ENCODE measurements at regions not wholly inside any gene's neighbourhood (a gene's known extent, or its start where the extent isn't known, plus 50 kb on each side); places are given as distances from the start of the nearest gene placed in this dataset.

DNA sequence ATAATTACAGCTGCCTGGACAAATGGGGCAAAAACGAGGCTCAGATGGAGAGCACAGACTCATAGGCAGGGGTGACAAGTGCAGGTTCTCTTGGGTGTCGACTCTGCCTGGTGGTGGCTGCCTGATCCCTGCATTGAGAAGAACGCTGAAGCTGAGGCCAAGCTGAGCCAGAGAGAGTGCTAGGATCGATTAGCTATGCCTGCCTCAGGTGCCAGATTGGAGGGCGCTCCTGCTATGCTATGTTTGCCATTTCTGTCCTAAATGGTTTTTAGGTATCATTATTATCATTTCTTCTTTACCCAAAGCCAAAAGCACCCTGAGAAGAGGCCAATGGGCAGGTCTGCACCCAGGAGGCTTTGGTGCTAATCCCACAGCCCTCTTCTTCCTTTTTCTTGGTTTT is 53.9 kb upstream of the SLC6A11 start:
- ChIA-PET POLR2A (no interaction called here), CTCF (ENCODE audit: low intra/inter-chr PET ratio, low total read pairs) (no interaction called here)
- no peak overlapping the region for H3K27ac ChIP-seq (ENCODE audit: extremely low read length, insufficient read depth, low read length)
- FAIRE-seq: no peak
- no peaks in the 10 kb centered on the region for H3K79me2 ChIP-seq (ENCODE audit: insufficient read depth, low read length)
- H4K20me1 ChIP-seq (ENCODE audit: insufficient read depth, low read length): 0 out of 2 replicates have a peak, but pooled peaks cover 3% of the 10 kb centered on the region
- H2AFZ ChIP-seq (ENCODE audit: low read length): no peak overlapping the region
- H3K9ac ChIP-seq (ENCODE audit: insufficient read depth, low read depth, low read length): no peak overlapping the region
- 0 out of 3 replicates have a peak, but pooled peaks have one; percentile 15 for ATAC-seq
- no peak for DNase-seq (ENCODE audit: low spot score)
- no peaks in the 10 kb centered on the region for H3K36me3 ChIP-seq (replicated peaks in 1 of 2; ENCODE audit: control insufficient read depth in 1 of 2, insufficient read depth in 2 of 2, low read length in 2 of 2)
- H3K9me3 ChIP-seq (ENCODE audit: low read length): no peaks in the 10 kb centered on the region
- peaks cover 0 to 21% of the 10 kb centered on the region in 2 experiments; a peak in 2 of 5 replicates for H3K27me3 ChIP-seq (ENCODE audit: control insufficient read depth in 1 of 2, insufficient read depth in 2 of 2, low read length in 2 of 2)
- no TSS peak for BruUV-seq (replicated peaks)
- no peak overlapping the region for H3K4me3 ChIP-seq (replicated peaks in 1 of 3; ENCODE audit: insufficient read depth in 1 of 3, low read depth in 2 of 3, low read length in 3 of 3)
- no peak overlapping the region for H3K4me2 ChIP-seq (ENCODE audit: low read depth, low read length)
- in situ Hi-C loops (cut with HindIII; ENCODE audit: extremely low pct_ligation_motif_present, low pct_unique_long_range_greater_than_20kb) (no loop called here), intact Hi-C loops (cut with micrococcal nuclease; ENCODE audit: unreplicated experiment) (no loop called here)
- 3% methylated on average over 5 of the region's 5 CpGs for WGBS (ENCODE audit: low lambda C conversion rate)
- peaks cover 23% of the 10 kb centered on the region; the same call in 1 of the 2 replicates for H3K4me1 ChIP-seq (ENCODE audit: insufficient read depth, low read length)
- peak; percentile 37; the same call in 1 of the 2 replicates for TF ChIP-seq SRF (IDR thresholded peaks at IDR 0.05; ENCODE audit: low read depth, low read length)
- TF ChIP-seq ZMYM3 (CRISPR knock-in tag; IDR thresholded peaks at IDR 0.05): no peak
- TF ChIP-seq, protein P1, sequence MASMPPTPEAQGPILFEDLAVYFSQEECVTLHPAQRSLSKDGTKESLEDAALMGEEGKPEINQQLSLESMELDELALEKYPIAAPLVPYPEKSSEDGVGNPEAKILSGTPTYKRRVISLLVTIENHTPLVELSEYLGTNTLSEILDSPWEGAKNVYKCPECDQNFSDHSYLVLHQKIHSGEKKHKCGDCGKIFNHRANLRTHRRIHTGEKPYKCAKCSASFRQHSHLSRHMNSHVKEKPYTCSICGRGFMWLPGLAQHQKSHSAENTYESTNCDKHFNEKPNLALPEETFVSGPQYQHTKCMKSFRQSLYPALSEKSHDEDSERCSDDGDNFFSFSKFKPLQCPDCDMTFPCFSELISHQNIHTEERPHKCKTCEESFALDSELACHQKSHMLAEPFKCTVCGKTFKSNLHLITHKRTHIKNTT (CRISPR knock-in tag; IDR thresholded peaks at IDR 0.05): no peak

DNA sequence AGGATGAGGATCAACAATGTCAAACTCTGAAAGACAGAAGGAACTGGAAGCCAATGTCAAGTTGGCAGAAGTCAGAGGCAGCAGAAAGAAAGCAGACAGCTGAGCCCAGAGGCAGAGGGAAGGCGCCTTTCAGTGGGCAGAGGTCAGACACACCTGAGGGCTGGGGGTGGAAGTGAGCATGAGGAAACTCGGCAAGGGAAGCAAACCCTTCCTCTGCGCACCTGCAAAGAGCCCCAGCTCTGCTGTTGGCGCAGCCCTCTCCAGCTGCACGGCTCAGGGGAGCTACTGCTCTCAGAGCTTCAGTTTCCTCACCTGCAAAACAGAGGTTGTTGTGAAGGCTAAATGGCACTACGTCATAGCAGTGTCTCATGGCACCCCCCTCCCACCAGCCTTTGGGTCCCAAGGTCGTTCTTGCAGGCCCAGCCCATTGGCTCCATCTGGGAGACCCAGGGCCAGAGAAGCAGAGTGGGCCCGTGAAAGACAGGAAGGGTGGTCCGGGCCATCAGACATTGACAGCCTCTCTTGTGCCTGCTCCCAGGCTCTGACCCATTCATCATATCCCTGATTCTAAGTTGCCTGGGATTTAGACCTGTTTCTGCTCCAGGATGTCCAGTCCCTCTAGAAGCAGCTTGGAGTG is 53.3 kb upstream of the SLC6A11 start:
- H3K9ac ChIP-seq (ENCODE audit: insufficient read depth, low read depth, low read length): no peak overlapping the region
- H3K9me3 ChIP-seq (ENCODE audit: low read length): no peaks in the 10 kb centered on the region
- H3K4me3 ChIP-seq (replicated peaks in 1 of 3; ENCODE audit: insufficient read depth in 1 of 3, low read depth in 2 of 3, low read length in 3 of 3): no peak overlapping the region
- ATAC-seq (no peak), FAIRE-seq (no peak), DNase-seq (ENCODE audit: low spot score) (no peak)
- no peaks in the 10 kb centered on the region for H3K79me2 ChIP-seq (ENCODE audit: insufficient read depth, low read length)
- no peaks in the 10 kb centered on the region for H3K36me3 ChIP-seq (replicated peaks in 1 of 2; ENCODE audit: control insufficient read depth in 1 of 2, insufficient read depth in 2 of 2, low read length in 2 of 2)
- no peak overlapping the region for H3K4me2 ChIP-seq (ENCODE audit: low read depth, low read length)
- POLR2A ChIA-PET: no interaction called here
- in situ Hi-C loops (cut with HindIII; ENCODE audit: extremely low pct_ligation_motif_present, low pct_unique_long_range_greater_than_20kb): no loop called here
- CTCF ChIA-PET (ENCODE audit: low intra/inter-chr PET ratio, low total read pairs): no interaction called here
- BruUV-seq (replicated peaks): no TSS peak
- no peak overlapping the region for H3K27ac ChIP-seq (ENCODE audit: extremely low read length, insufficient read depth, low read length)
- peaks cover 23% of the 10 kb centered on the region; the same call in 1 of the 2 replicates for H3K4me1 ChIP-seq (ENCODE audit: insufficient read depth, low read length)
- 23% methylated on average over 4 of the region's 9 CpGs for WGBS (ENCODE audit: low lambda C conversion rate)
- intact Hi-C loops (cut with micrococcal nuclease; ENCODE audit: unreplicated experiment): no loop called here
- H4K20me1 ChIP-seq (ENCODE audit: insufficient read depth, low read length): 0 out of 2 replicates have a peak, but pooled peaks cover 3% of the 10 kb centered on the region
- no peak overlapping the region for H2AFZ ChIP-seq (ENCODE audit: low read length)
- TF ChIP-seq CREB1 (IDR thresholded peaks at IDR 0.05) (0 out of 2 replicates have a peak, but pooled peaks have one; percentile 13), CREB1 (CRISPR knock-in tag; IDR thresholded peaks at IDR 0.05) (no peak)
- TF ChIP-seq, protein P2, sequence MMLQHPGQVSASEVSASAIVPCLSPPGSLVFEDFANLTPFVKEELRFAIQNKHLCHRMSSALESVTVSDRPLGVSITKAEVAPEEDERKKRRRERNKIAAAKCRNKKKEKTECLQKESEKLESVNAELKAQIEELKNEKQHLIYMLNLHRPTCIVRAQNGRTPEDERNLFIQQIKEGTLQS (CRISPR knock-in tag; IDR thresholded peaks at IDR 0.05): no peak
- H3K27me3 ChIP-seq (ENCODE audit: control insufficient read depth in 1 of 2, insufficient read depth in 2 of 2, low read length in 2 of 2): peaks cover 0 to 21% of the 10 kb centered on the region in 2 experiments; a peak in 2 of 5 replicates

All from HepG2 (cell line).